Neuronal stem cell (in vitro differentiated cells): ENCODE measurements at regions not wholly inside any gene's neighbourhood (a gene's known extent, or its start where the extent isn't known, plus 50 kb on each side); places are given as distances from the start of the nearest gene placed in this dataset.
"Not testable (repeated sequence)": the region's sequence is repeated elsewhere in the genome, so short reads cannot be mapped to it uniquely, and the experiment has no call there.

Experiments
- DNase-seq: peaks from one replicate; pipeline ENCODE4 v3.0.0-alpha.2; 2013; ENCODE audit warnings: low spot score
- H2AFZ ChIP-seq: one replicate; pipeline ENCODE4 v1.6.1; 2013; ENCODE audit warnings: mild to moderate bottlenecking, low read length, inconsistent platforms
- H2AK5ac ChIP-seq: 2 replicates; pipeline ENCODE4 v1.6.1; 2013; ENCODE audit warnings: low read depth, mild to moderate bottlenecking, inconsistent platforms, low read length, moderate library complexity, mixed read lengths
- H2BK120ac ChIP-seq: 2 replicates; pipeline ENCODE4 v1.6.1; 2013; ENCODE audit warnings: low read depth, mild to moderate bottlenecking, inconsistent platforms, low read length, moderate library complexity, mixed read lengths
- H2BK12ac ChIP-seq: one replicate; pipeline ENCODE4 v1.6.1; 2013; ENCODE audit warnings: low read length, inconsistent platforms
- H2BK15ac ChIP-seq: 2 replicates; pipeline ENCODE4 v1.6.1; 2013; ENCODE audit warnings: mild to moderate bottlenecking, low read length, inconsistent platforms, mixed read lengths
- H2BK5ac ChIP-seq: one replicate; pipeline ENCODE4 v1.6.1; 2013; ENCODE audit warnings: inconsistent platforms, mild to moderate bottlenecking, low read length, moderate library complexity
- H3K14ac ChIP-seq: one replicate; pipeline ENCODE4 v1.6.1; 2013; ENCODE audit warnings: low read length, inconsistent platforms
- H3K18ac ChIP-seq: 2 replicates; pipeline ENCODE4 v1.6.1; 2013; ENCODE audit warnings: low read length, inconsistent platforms
- H3K23ac ChIP-seq: 2 replicates; pipeline ENCODE4 v1.6.1; 2013; ENCODE audit warnings: low read depth, mild to moderate bottlenecking, mixed read lengths, low read length, inconsistent platforms; ENCODE audit not compliant: poor library complexity
- H3K27ac ChIP-seq: replicated peaks from 3 replicates; pipeline ENCODE4 v1.5.1; 2013; ENCODE audit warnings: low read length, inconsistent platforms
- H3K27me3 ChIP-seq, 3 experiments: 2 replicates each; pipeline ENCODE4 v1.6.1; 2013; ENCODE audit warnings: low read length in 3 of 3, mild to moderate bottlenecking in 2 of 3, inconsistent platforms in 1 of 3, low read depth in 1 of 3, mixed read lengths in 1 of 3, moderate library complexity in 1 of 3; ENCODE audit not compliant: control insufficient read depth in 3 of 3, insufficient read depth in 3 of 3
- H3K36me3 ChIP-seq, 2 donors: replicated peaks in 1 of 2; 2 replicates each; pipeline ENCODE4 v1.6.1; 2013; ENCODE audit warnings: low read length in 2 of 2; ENCODE audit not compliant: control insufficient read depth in 2 of 2, insufficient read depth in 2 of 2
- H3K4ac ChIP-seq: 2 replicates; pipeline ENCODE4 v1.6.1; 2013; ENCODE audit warnings: inconsistent platforms, mild to moderate bottlenecking, low read length, moderate library complexity
- H3K4me1 ChIP-seq, 2 donors: 1 replicate in 1 of 2; 2 replicates in 1 of 2; pipeline ENCODE4 v1.6.1; 2013; ENCODE audit warnings: low read length in 2 of 2, low read depth in 1 of 2; ENCODE audit not compliant: control insufficient read depth in 2 of 2, insufficient read depth in 1 of 2
- H3K4me2 ChIP-seq: one replicate; pipeline ENCODE4 v1.6.1; 2013; ENCODE audit warnings: mild to moderate bottlenecking, low read length, inconsistent platforms; ENCODE audit not compliant: insufficient read depth, poor library complexity, severe bottlenecking
- H3K4me3 ChIP-seq, 2 donors: 2 replicates each; pipeline ENCODE4 v1.5.1; 2013; ENCODE audit warnings: low read length in 2 of 2, mild to moderate bottlenecking in 2 of 2, inconsistent platforms in 1 of 2, moderate library complexity in 1 of 2
- H3K79me1 ChIP-seq: one replicate; pipeline ENCODE4 v1.6.1; 2013; ENCODE audit warnings: low read depth, mild to moderate bottlenecking, inconsistent platforms, low read length, moderate library complexity
- H3K9ac ChIP-seq: one replicate; pipeline ENCODE4 v1.6.1; 2013; ENCODE audit warnings: mild to moderate bottlenecking, low read depth, low read length, inconsistent platforms; ENCODE audit not compliant: poor library complexity
- H3K9me3 ChIP-seq, 2 donors: replicated peaks in 1 of 2; 2 replicates each; pipeline versions ENCODE3 to v1.6.1; 2013; ENCODE audit warnings: low read length in 2 of 2, mild to moderate bottlenecking in 2 of 2, inconsistent platforms in 1 of 2, low read depth in 1 of 2, mixed read lengths in 1 of 2, moderate library complexity in 1 of 2; ENCODE audit not compliant: control insufficient read depth in 2 of 2, insufficient read depth in 1 of 2
- H4K8ac ChIP-seq: one replicate; pipeline ENCODE4 v1.6.1; 2013; ENCODE audit warnings: low read depth, mild to moderate bottlenecking, inconsistent platforms, low read length, moderate library complexity
- H4K91ac ChIP-seq: one replicate; pipeline ENCODE4 v1.6.1; 2013; ENCODE audit warnings: low read length, low read depth, mild to moderate bottlenecking, inconsistent platforms; ENCODE audit not compliant: poor library complexity
- WGBS, 2 donors: extraction: QIAGEN DNeasy Blood & Tissue Kit; methylation state at CpG; one replicate each; pipeline ENCODE4 v1.1.7; 2013; ENCODE audit warnings: missing lambda C conversion rate in 2 of 2, mixed read lengths in 1 of 2; ENCODE audit not compliant: insufficient read length in 2 of 2, insufficient replicate concordance in 1 of 2; ENCODE audit errors: extremely low coverage in 2 of 2; 5-methylcytosine and 5-hydroxymethylcytosine counted together

GRCh38 chrX:26444417-26444816 lies 228.4 kb downstream of the MAGEB5 start:
- H3K14ac ChIP-seq, H3K27me3 ChIP-seq, H2BK120ac ChIP-seq, H2BK15ac ChIP-seq, H2AK5ac ChIP-seq, H2BK5ac ChIP-seq, H3K36me3 ChIP-seq, H3K27ac ChIP-seq, H4K91ac ChIP-seq, H3K4me2 ChIP-seq, H3K23ac ChIP-seq, H3K4me1 ChIP-seq, H2AFZ ChIP-seq, H2BK12ac ChIP-seq, H3K4me3 ChIP-seq, H3K18ac ChIP-seq, H3K4ac ChIP-seq, DNase-seq, H3K79me1 ChIP-seq, H3K9ac ChIP-seq, H3K9me3 ChIP-seq, H4K8ac ChIP-seq: not testable (repeated sequence)
- WGBS, 2 donors = no CpG with 5 or more reads among the region's 3 CpGs

DNA sequence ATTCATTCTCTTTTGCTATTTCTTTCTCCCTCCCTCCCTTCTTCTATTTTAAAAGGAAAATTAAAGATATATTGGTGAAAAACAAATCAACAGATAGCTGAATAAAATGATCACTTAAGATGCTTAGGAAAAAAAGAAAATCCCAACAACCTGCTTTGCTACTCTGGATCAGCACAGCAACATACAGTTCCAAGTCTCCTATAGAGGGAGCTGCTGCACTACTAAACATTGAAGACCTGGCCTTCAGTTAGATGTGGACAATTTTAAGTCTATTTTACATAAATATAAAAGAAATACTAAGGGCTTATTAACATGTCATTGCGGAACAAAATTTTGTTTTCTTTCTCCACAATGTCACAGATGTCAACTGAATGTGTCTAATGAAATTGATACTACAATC lies 226.4 kb downstream of the MAGEB5 start:
- Histone ChIP-seq H2BK15ac (no peak overlapping the region), H3K23ac (no peak overlapping the region), H3K9ac (no peak overlapping the region), H3K4me2 (no peak overlapping the region), H3K4me3 (no peak overlapping the region), H3K79me1 (no peaks in the 10 kb centered on the region), H2BK5ac (no peak overlapping the region), H3K36me3 (no peaks in the 10 kb centered on the region), H3K18ac (no peak overlapping the region), H3K14ac (no peak overlapping the region), H2BK12ac (no peak overlapping the region), H2AK5ac (no peak overlapping the region), H3K4me1 (no peaks in the 10 kb centered on the region), H3K27me3 (no peaks in the 10 kb centered on the region), H3K27ac (no peak overlapping the region), H2BK120ac (no peak overlapping the region), H3K9me3 (no peaks in the 10 kb centered on the region), H2AFZ (no peak overlapping the region), H4K91ac (no peak overlapping the region), H3K4ac (no peak overlapping the region), H4K8ac (no peak overlapping the region)
- DNase-seq = peak; percentile 0
- WGBS, 2 donors = no CpG with 5 or more reads among the region's 1 CpG

DNA sequence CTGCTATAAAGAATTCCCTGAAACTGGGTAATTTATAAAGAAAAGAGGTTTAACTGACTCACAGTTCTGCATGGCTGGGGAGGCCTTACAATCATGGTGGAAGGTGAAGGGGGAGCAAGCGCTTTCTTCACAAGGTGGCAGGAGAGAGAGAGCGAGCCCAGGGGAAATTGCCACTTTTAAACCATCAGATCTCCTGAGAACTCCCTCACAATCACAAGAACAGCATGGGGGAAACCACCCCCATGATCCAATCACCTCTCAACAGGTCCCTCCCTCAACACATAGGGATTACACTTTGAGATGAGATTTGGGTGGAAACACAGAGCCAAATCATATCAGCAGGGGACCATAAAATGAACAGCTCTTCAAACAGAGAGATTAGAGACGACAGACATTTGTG lies 198.6 kb downstream of the MAGEB5 start:
- H3K4me2 ChIP-seq = no peak overlapping the region
- H4K91ac ChIP-seq = no peak overlapping the region
- H2BK12ac ChIP-seq = no peak overlapping the region
- H2AK5ac ChIP-seq = no peak overlapping the region
- no peak overlapping the region for H3K4me3 ChIP-seq
- no peak overlapping the region for H2AFZ ChIP-seq
- no peak overlapping the region for H3K23ac ChIP-seq
- H2BK5ac ChIP-seq = no peak overlapping the region
- H3K14ac ChIP-seq = no peak overlapping the region
- H3K4ac ChIP-seq = no peak overlapping the region
- no peak for DNase-seq
- H3K4me1 ChIP-seq = no peaks in the 10 kb centered on the region
- no peak overlapping the region for H2BK15ac ChIP-seq
- H3K36me3 ChIP-seq = no peaks in the 10 kb centered on the region
- WGBS, 2 donors = no CpG with 5 or more reads among the region's 3 CpGs
- H4K8ac ChIP-seq = no peak overlapping the region
- H2BK120ac ChIP-seq = no peak overlapping the region
- H3K27ac ChIP-seq = no peak overlapping the region
- H3K9ac ChIP-seq = no peak overlapping the region
- no peaks in the 10 kb centered on the region for H3K9me3 ChIP-seq
- no peak overlapping the region for H3K18ac ChIP-seq
- no peaks in the 10 kb centered on the region for H3K27me3 ChIP-seq
- no peaks in the 10 kb centered on the region for H3K79me1 ChIP-seq

DNA sequence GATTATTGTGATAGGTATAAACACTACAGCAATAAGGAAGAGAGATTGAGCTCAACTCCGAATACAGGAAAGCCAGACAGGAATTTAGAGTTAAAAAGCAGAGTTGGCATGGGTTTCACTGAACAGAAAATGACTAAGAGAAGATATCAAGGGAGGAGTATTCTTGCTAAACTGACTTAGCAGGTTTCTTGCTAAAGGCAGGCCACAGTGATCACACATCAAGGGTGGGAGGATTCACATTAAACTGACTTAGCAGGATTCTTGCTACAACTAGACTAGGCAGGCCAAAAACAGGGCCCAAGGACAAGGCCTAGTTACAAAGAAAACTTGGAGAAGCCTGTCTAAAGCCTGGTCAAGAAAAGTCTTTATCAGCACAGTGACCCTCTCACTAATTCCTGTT lies 195.1 kb downstream of the MAGEB5 start:
- no peak overlapping the region for H3K27ac ChIP-seq
- H2BK5ac ChIP-seq = no peak overlapping the region
- H4K8ac ChIP-seq = no peak overlapping the region

More for the DNA sequence above, 195.1 kb downstream of the MAGEB5 start:
- Histone ChIP-seq H3K4me2 (no peak overlapping the region), H3K4me1 (no peaks in the 10 kb centered on the region), H4K91ac (no peak overlapping the region), H3K23ac (no peak overlapping the region), H3K9me3 (no peaks in the 10 kb centered on the region), H2AFZ (no peak overlapping the region), H3K27me3 (no peaks in the 10 kb centered on the region), H3K79me1 (no peaks in the 10 kb centered on the region), H3K4me3 (no peak overlapping the region), H2BK120ac (no peak overlapping the region), H3K4ac (no peak overlapping the region), H2AK5ac (no peak overlapping the region), H3K9ac (no peak overlapping the region), H3K18ac (no peak overlapping the region), H3K36me3 (no peaks in the 10 kb centered on the region), H3K14ac (no peak overlapping the region), H2BK15ac (no peak overlapping the region), H2BK12ac (no peak overlapping the region)
- no CpG with 5 or more reads among the region's 1 CpG for WGBS, 2 donors
- DNase-seq = no peak
